Right renal pelvis (tissue), 4 donors: ENCODE measurements at regions not wholly inside any gene's neighbourhood (a gene's known extent, or its start where the extent isn't known, plus 50 kb on each side); places are given as distances from the start of the nearest gene placed in this dataset.
"Not testable (repeated sequence)": the region's sequence is repeated elsewhere in the genome, so short reads cannot be mapped to it uniquely, and the experiment has no call there.

Experiments
- DNase-seq, 4 donors: peaks; one replicate each; pipeline ENCODE4 v3.0.0-alpha.2; 2013; ENCODE audit warnings: low read depth in 4 of 4, low spot score in 3 of 4, missing footprints in 1 of 4

DNA sequence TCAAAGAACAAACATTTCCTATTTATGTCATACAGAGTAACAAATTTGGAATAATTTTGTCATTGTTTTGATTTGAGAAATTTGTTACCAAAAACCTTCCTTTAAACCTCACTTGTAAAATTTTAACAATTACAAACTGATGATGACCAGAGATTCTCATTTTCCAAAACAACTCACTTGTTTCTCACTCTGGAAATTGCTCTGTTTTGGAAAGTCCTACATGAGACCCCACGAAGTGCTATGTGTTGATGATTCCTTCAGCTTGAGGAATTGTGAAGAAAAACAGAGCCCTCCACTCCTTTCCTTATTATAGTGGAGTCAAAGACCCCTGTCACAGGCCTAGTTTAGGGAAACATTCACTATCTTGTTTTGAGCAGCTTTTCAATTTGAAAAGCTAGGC is 157.6 kb upstream of the RASGRP1 start:
- no peak for DNase-seq

DNA sequence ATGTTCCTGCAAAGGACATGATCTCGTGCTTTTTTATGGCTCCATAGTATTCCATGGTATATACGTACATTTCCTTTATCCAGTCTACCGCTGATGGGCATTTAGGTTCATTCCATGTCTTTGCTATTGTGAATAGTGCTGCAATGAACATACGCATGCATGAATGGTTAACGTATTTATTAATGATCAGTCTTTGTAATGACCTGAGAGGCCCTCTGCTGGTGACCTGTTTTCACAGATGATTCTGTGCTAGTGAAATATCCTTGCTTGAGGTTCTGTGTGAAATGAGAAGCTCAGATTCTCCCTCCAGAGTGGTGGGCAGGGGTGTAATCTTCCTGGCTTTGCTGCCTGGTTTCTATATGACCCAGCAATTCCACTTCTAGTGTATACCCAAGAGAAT is 160.2 kb upstream of the RASGRP1 start:
- no peak for DNase-seq

DNA sequence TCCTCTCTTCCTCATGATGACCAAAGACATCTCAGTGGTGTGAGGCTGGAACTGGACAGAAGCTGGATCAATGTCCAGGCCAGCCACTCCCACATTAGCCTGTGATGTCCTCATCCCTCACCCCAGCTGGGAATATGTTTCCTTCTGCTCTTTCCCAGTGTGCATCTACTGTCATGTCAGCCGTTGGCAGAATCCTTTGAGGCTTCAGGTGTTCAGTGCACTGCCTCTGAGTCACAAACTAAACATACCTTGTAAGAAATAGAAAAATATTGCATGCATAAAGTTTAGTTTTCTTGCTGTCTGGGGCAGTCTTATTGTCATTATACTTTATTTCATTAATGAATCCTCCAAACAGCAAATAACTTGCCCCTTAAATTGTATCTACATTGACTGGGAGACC is 161.6 kb upstream of the RASGRP1 start:
- no peak for DNase-seq

GRCh38 chr15:38733331-38733730 is 168.7 kb upstream of the RASGRP1 start:
- no peak for DNase-seq

DNA sequence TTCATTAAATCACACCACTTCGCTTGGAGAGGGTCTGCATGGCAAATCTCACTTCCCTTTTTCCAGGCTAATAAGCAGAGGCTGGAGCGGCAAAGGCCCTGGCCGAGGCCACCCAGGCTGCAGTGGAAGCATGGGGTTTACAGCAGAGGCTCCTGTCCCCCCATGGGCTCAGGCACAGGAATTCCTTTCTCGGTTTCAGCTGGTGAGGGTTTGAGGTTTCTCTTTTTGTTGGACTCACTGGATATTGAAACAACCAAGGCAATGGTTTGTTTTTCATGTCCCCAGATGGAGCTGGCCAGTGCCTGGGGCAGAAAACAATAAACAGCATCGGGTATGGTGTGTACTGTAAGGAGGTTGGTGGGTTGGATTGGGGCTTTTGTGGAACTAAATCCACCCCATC is 175.6 kb upstream of the RASGRP1 start:
- DNase-seq: no peak

- no peak for DNase-seq
Measured at GRCh38 chr15:38743147-38743546, 178.5 kb upstream of the RASGRP1 start.

GRCh38 chr15:38745126-38745525 is 180.5 kb upstream of the RASGRP1 start:
- no peak for DNase-seq

- DNase-seq: no peak
Measured at GRCh38 chr15:38745626-38746025, 181.0 kb upstream of the RASGRP1 start.

DNA sequence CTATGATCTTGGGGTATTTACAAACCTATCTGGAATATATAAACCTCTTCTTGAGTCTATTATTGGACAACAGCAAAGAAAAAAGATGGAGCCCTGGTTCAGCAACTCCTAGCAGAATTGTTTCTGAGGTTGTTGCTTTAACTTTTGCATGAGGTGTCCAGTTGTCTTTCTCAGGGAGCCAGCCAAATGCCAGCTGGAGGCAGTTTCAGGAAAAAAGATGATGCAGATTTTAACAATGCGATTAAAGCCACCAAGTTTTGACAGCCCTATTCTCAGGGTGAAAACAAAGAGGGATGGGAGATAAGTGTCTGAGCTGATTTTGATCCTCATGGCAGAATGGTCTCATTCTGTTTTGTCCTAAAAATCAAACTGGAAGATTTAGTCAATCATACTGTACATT is 181.6 kb upstream of the RASGRP1 start:
- DNase-seq: no peak

DNA sequence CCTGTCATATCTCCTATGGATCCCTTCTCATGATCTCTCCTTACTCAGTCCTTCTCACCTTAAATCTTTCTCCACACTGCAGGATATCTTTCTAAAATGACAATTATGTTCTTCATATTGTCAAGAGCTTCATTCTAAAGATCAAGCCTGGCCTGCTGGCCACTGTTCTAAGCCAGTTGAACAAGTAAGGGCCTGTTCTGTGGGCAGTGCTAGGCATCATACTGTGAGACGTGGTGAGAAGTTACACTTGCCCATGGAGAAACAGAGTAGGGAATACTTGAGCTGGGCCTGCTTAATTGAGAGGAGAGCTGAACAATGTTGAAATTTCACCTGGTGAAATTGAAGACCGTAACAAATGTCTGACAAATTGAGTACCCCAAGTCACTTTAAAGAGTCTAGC is 184.1 kb upstream of the RASGRP1 start:
- DNase-seq: no peak

- DNase-seq: no peak
Measured at GRCh38 chr15:38750786-38751185, 186.2 kb upstream of the RASGRP1 start.

DNA sequence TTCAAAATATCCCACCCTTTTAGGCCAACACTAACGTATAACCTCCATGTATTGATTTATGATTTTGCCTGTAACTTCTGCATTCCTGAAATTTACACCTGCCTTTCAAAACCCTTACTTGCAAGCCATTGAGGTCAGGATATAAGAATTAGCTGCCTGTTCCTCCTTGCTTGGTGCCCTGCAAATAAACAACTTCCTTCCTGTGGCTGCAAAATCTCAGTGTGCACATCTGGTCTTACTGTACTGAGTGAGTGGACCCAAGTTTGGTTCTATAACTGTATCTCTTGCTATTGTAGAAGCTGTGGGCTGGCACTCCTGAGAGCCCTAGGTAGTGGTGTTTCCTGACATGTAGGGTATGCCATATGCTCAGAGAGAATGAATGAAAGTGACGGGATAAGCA is 191.1 kb upstream of the RASGRP1 start:
- DNase-seq: no peak

DNA sequence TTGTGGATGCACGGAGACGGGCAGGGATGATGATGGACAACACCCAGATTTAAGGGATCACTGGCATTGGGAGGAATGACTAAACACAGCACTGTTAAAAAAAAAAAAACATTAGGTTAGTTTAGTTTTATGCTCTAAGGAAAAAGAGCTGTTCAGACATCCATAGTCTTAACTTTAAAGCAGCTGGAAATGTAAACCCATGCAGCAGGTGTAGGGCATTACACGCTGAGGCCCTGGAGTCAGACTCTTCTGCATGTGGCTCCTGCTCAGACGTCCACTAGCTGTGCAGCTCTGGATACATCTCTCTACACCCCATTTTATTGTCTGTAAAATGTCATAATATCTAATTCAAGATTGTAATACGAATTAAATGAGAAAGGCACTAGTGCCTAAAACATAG is 191.8 kb upstream of the RASGRP1 start:
- no peak for DNase-seq

DNA sequence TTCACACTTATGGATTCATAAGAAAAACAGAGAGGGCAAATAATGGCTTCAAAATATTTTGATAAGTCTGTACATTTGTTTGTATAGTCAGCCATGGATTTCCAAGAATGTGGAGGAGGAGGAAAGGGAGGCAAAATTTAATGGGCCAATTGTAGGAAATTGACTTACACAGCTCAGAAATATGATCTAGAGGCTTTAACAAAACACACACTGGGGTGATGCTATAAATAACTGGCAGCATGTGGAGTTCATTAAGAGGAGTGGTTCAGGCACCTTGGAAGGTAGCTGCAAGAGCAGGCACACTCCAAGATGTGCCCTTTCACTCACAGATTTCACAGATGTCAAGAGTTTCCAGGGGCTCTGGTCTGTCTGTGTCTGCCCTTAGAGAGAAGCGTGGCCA is 193.4 kb upstream of the RASGRP1 start:
- DNase-seq: peak in 3 of 4 donors; percentile 5 to 20 (median 16)

- DNase-seq: no peak
Measured at GRCh38 chr15:38761681-38762080, 197.1 kb upstream of the RASGRP1 start.

GRCh38 chr15:38768970-38769369 is 204.4 kb upstream of the RASGRP1 start:
- DNase-seq: no peak

DNA sequence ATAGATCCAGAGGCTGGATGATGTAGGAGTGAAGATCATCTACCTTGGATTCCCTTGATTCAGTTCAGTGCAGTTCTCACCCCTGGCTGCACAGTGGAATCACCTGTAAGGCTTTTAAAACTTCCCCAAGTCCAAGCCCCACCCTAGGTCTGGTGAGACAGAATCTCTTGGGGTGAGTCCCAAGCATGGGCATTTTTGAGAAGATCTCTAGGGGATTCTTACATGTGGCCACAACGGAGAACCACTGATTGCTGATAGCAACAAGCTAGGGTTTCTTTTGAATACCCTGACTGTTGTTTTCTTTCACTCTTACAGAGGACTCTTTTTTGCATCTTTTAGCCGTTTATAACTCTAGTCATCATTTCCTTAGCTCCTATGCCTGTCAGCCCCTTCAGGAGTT is 204.9 kb upstream of the RASGRP1 start:
- no peak for DNase-seq

- DNase-seq: not testable (repeated sequence)
Measured at GRCh38 chr15:38774076-38774475, 209.5 kb upstream of the RASGRP1 start.

GRCh38 chr15:38781196-38781595 is 216.6 kb upstream of the RASGRP1 start:
- DNase-seq: no peak

- no peak for DNase-seq
Measured at GRCh38 chr15:38782156-38782555, 217.5 kb upstream of the RASGRP1 start.

GRCh38 chr15:38788918-38789317 is 224.3 kb upstream of the RASGRP1 start:
- no peak for DNase-seq

- DNase-seq: no peak
Measured at GRCh38 chr15:38789566-38789965, 225.0 kb upstream of the RASGRP1 start.

- DNase-seq: peak in 1 of 4 donors; percentile 16
Measured at GRCh38 chr15:38793206-38793810, 228.7 kb upstream of the RASGRP1 start.
